Naive thymus-derived CD8-positive, alpha-beta T cell (primary cell): ENCODE measurements at regions not wholly inside any gene's neighbourhood (a gene's known extent, or its start where the extent isn't known, plus 50 kb on each side); places are given as distances from the start of the nearest gene placed in this dataset.

Experiments used
- ATAC-seq, 2 donors: fragments of 150-1000 bp; cut with Tn5 transposase in 1 of 2; sonication (Bioruptor Pico), chemical (Tn5 transposase) in 1 of 2; 1 replicate in 1 of 2; 2 replicates in 1 of 2; pipeline ENCODE4 v1.10.0; 2021; ENCODE audit warnings: mild to moderate bottlenecking in 2 of 2, moderate library complexity in 2 of 2
- POLR2A ChIA-PET: fragments of 350-600 bp; sonication (Branson Sonifier 250); formaldehyde crosslinking; loops from one replicate; lab custom pipeline; 2021; ENCODE audit warnings: antibody characterized with exemption; lab: Charles Lee
- DNase-seq, 10 donors: peaks; one replicate each; pipeline versions ENCODE4 v3.0.0 to v3.0.0-alpha.2; 2020 to 2022
- H3K27ac Mint-ChIP-seq, 10 donors: one replicate each; pipeline ENCODE4 v1.8.0; 2020 to 2022; ENCODE audit warnings: mild to moderate bottlenecking in 10 of 10, mixed read lengths in 10 of 10, moderate library complexity in 4 of 10, inconsistent platforms in 1 of 10
- H3K27me3 Mint-ChIP-seq, 5 donors: one replicate each; pipeline ENCODE4 v1.8.0; 2021 to 2022; ENCODE audit warnings: mixed read lengths in 5 of 5
- H3K36me3 Mint-ChIP-seq, 3 donors: one replicate each; pipeline ENCODE4 v1.8.0; 2020 to 2022; ENCODE audit warnings: mixed read lengths in 3 of 3, mild to moderate bottlenecking in 2 of 3, inconsistent platforms in 1 of 3
- H3K4me1 Mint-ChIP-seq, 4 donors: one replicate each; pipeline ENCODE4 v1.8.0; 2021 to 2022; ENCODE audit warnings: mixed read lengths in 4 of 4
- H3K4me3 Mint-ChIP-seq, 10 donors: one replicate each; pipeline ENCODE4 v1.8.0; 2020 to 2022; ENCODE audit warnings: mild to moderate bottlenecking in 10 of 10, mixed read lengths in 10 of 10, moderate library complexity in 6 of 10, inconsistent platforms in 1 of 10
- H3K9me3 Mint-ChIP-seq, 9 donors: one replicate each; pipeline ENCODE4 v1.8.0; 2020 to 2022; ENCODE audit warnings: mixed read lengths in 9 of 9, mild to moderate bottlenecking in 3 of 9, inconsistent platforms in 1 of 9, moderate library complexity in 1 of 9

DNA sequence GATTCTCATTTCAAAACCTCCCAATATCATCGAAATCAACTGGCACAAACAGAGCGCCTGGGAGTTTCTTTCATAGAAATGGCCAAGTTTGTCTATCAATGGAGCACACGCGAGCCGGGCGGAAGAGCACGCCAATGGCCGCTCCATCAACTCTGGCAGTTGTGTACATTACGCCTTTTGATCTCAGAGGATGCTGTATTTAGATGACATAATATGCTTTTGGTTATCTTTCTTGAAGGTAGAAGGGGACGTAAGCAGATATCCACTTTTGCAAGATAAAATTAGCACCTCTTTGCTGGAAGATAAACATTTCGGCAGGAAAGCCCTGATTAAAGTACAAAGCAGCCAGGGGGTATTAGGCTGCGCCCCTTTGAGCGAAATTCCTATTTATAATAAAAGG lies 287.4 kb downstream of the IRF8 start:
- no peaks in the 10 kb centered on the region for H3K4me1 Mint-ChIP-seq
- ATAC-seq (no peak), DNase-seq (no peak)
- peaks cover 0 to 34% (median 17%) of the 10 kb centered on the region in 5 donors for H3K27me3 Mint-ChIP-seq
- H3K36me3 Mint-ChIP-seq: no peaks in the 10 kb centered on the region
- H3K4me3 Mint-ChIP-seq: no peak overlapping the region
- POLR2A ChIA-PET: no interaction called here
- H3K9me3 Mint-ChIP-seq: peaks cover 0 to 2% (median 0%) of the 10 kb centered on the region in 9 donors
- H3K27ac Mint-ChIP-seq: no peak overlapping the region

DNA sequence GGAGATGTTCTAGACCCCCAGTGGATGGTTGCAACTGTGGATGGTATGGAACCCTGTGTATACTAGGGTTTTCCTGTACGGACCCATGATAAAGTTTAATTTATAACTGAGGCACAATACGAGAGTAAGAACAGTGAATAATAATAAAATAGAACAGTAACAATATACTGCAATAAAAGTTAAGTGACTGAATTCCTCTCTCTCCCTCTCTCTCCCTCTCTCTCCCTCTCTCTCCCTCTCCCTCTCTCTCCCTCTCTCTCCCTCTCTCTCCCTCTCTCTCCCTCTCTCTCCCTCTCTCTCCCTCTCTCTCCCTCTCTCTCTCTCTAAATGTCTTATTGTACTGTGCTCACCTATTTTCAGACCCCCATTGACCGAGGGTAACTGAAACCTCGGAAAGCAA lies 291.0 kb downstream of the IRF8 start:
- Mint-ChIP-seq H3K27me3 (peaks cover 11 to 64% (median 37%) of the 10 kb centered on the region in 5 donors), H3K27ac (no peak overlapping the region), H3K4me1 (no peaks in the 10 kb centered on the region), H3K36me3 (no peaks in the 10 kb centered on the region), H3K4me3 (no peak overlapping the region), H3K9me3 (no peaks in the 10 kb centered on the region)
- POLR2A ChIA-PET: no interaction called here
- DNase-seq: no peak
- ATAC-seq: no peak

DNA sequence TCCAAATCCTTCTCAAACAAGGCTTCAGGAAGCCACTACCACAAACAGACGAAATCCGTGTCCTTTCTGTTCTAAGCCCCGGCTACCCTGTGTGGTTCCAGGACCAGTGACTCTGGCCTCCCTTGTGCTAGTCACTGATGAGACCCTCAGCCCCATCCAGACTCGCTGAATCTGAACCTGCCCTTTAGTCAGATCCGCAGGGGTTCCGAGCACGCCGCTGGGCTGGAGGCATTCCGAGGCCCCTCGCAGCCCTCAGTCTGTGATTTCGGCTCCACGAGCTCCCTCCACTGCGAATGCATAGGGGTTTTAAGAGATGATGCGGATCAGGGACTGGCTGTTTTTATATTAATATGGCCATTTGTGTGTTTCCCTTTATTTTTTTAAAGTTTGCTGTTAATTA lies 292.7 kb downstream of the IRF8 start:
- no peak for DNase-seq
- no peak for ATAC-seq
- Mint-ChIP-seq H3K4me3 (no peak overlapping the region), H3K9me3 (no peaks in the 10 kb centered on the region), H3K4me1 (no peaks in the 10 kb centered on the region), H3K36me3 (no peaks in the 10 kb centered on the region), H3K27ac (no peak overlapping the region), H3K27me3 (peaks cover 16 to 81% (median 46%) of the 10 kb centered on the region in 5 donors)
- POLR2A ChIA-PET: no interaction called here

DNA sequence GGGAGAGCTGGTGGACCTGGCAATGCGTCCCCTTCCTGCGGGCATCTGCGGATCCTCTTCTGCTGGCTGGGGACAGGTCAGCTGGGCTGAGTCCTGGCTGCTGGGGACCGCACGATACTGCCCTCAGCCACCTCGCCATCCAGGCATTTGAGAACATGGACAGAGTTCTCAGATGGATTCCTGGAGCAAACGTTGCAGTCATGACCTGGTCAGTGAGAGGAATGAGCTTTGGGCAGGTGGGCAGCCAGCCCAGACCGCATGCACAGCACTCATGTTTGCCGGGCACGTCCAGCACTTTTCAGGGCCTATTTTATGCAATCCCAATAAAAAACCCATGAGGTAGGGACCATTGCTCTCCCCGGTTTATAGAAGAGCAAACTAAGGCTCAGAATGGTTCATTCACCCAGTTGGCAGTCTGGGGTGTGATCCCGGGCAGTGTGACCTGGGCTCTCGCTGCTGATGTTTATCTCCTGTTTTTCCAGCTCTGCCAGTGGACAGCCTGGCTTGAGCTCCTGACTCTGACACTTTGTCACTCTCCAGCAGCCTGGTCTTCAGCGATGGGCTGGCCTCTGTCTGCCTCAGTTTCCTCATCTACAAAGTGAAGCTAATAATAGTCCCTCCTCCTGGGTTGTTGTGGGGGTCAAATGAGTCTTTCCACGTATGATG lies 294.7 kb downstream of the IRF8 start:
- H3K4me3 Mint-ChIP-seq: no peak overlapping the region
- ATAC-seq (no peak), DNase-seq (no peak)
- POLR2A ChIA-PET: no interaction called here
- no peaks in the 10 kb centered on the region for H3K36me3 Mint-ChIP-seq
- no peak overlapping the region for H3K27ac Mint-ChIP-seq
- no peaks in the 10 kb centered on the region for H3K9me3 Mint-ChIP-seq
- H3K4me1 Mint-ChIP-seq: no peaks in the 10 kb centered on the region
- peaks cover 19 to 90% (median 55%) of the 10 kb centered on the region in 5 donors for H3K27me3 Mint-ChIP-seq

DNA sequence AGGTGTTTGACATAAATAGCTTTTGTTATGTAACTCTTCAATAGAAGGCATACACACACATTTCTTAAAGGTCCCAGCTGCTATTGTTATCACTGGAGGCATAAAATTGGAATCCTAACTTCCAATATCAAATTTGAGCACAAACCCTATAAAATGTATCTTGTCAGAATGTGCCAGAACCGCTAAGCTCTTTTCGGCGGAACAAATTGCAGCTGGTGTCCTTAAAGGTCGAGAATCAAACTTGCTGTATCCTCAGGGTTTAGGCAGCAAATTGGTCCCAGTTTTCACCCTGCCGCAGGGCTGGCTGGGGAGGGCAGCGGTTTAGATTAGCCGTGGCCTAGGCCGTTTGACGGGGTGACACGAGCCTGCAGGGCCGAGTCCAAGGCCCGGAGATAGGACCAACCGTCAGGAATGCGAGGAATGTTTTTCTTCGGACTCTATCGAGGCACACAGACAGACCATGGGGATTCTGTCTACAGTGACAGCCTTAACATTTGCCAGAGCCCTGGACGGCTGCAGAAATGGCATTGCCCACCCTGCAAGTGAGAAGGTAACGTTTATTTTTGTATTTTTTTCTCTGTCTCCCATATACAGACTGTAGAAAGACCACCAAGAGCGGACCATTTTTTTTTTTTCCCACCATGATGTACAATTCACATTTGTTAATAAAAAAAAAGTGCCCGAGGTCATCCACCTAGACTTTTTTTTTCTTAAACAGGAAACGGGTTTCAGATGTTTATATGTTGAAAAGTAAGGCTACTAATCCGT lies 297.1 kb downstream of the IRF8 start:
- no peak overlapping the region for H3K27ac Mint-ChIP-seq
- peaks cover 0 to 3% (median 0%) of the 10 kb centered on the region in 9 donors for H3K9me3 Mint-ChIP-seq
- no peak overlapping the region for H3K4me3 Mint-ChIP-seq
- ATAC-seq (no peak), DNase-seq (no peak)
- H3K4me1 Mint-ChIP-seq: no peaks in the 10 kb centered on the region
- POLR2A ChIA-PET: no interaction called here
- H3K36me3 Mint-ChIP-seq: no peaks in the 10 kb centered on the region
- H3K27me3 Mint-ChIP-seq: peaks cover 32 to 99% (median 64%) of the 10 kb centered on the region in 5 donors

DNA sequence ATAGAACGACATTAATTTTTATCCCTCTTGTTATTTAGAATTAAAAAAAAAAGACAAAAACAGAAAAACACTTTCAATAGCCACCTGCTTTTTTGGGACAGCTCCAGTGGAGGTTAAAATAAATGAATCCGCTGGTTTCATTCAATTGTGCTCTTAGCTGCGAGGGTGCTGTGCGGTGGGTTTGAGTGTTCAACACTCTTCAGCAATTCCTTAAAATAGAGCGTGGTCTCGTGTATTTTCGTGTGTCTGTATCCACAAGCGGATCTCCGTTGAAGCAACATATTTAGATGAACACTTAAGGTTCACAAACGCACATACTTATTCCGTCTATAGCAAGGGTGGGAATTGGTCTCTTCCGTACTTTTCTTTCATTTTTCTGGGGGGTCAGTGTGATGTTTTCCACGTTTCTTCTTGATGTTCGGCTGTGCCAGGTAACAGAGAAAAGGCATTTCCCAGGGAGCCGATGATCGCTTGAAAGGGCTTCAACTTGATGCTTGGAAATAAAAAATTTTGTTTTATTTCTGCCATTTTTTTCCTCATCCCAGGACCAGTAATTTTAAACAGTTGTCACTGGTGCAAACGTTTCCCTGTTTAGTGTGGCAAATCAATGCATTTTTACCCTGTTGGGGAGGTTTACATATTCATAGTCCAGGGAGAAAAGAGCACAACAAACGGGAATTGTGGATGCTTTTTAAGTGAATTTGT lies 297.9 kb downstream of the IRF8 start:
- Mint-ChIP-seq H3K27me3 (peaks cover 32 to 99% (median 64%) of the 10 kb centered on the region in 5 donors), H3K27ac (no peak overlapping the region)
- POLR2A ChIA-PET: no interaction called here

GRCh38 chr16:86198206-86199118 lies 299.5 kb downstream of the IRF8 start:
- H3K27me3 Mint-ChIP-seq: peaks cover 29 to 99% (median 57%) of the 10 kb centered on the region in 5 donors
- H3K4me1 Mint-ChIP-seq: no peaks in the 10 kb centered on the region
- ATAC-seq (no peak), DNase-seq (no peak)
- peak overlapping the region in 1 of 10 donors; percentile 46 for H3K27ac Mint-ChIP-seq
- H3K4me3 Mint-ChIP-seq: no peak overlapping the region
- POLR2A ChIA-PET: no interaction called here
- no peaks in the 10 kb centered on the region for H3K36me3 Mint-ChIP-seq
- peaks cover 0 to 3% (median 0%) of the 10 kb centered on the region in 9 donors for H3K9me3 Mint-ChIP-seq

More for the DNA sequence above, 297.9 kb downstream of the IRF8 start:
- Mint-ChIP-seq H3K9me3 (peaks cover 0 to 3% (median 0%) of the 10 kb centered on the region in 9 donors), H3K4me1 (no peaks in the 10 kb centered on the region), H3K4me3 (no peak overlapping the region), H3K36me3 (no peaks in the 10 kb centered on the region)
- no peak for DNase-seq
- no peak for ATAC-seq

- ATAC-seq (no peak), DNase-seq (no peak)
- Mint-ChIP-seq H3K27me3 (peaks cover 25 to 99% (median 57%) of the 10 kb centered on the region in 5 donors), H3K36me3 (no peaks in the 10 kb centered on the region), H3K9me3 (peaks cover 0 to 3% (median 0%) of the 10 kb centered on the region in 9 donors), H3K27ac (no peak overlapping the region), H3K4me3 (no peak overlapping the region), H3K4me1 (no peaks in the 10 kb centered on the region)
- POLR2A ChIA-PET: no interaction called here
These were observed 300.2 kb downstream of the IRF8 start for GRCh38 chr16:86199182-86199581.

GRCh38 chr16:86199871-86200695 lies 301.1 kb downstream of the IRF8 start:
- peak overlapping the region in 1 of 10 donors; percentile 21 for H3K27ac Mint-ChIP-seq
- no peaks in the 10 kb centered on the region for H3K4me1 Mint-ChIP-seq
- no peak overlapping the region for H3K4me3 Mint-ChIP-seq
- peaks cover 0 to 5% (median 0%) of the 10 kb centered on the region in 9 donors for H3K9me3 Mint-ChIP-seq
- H3K36me3 Mint-ChIP-seq: no peaks in the 10 kb centered on the region
- POLR2A ChIA-PET: no interaction called here
- no peak for DNase-seq
- no peak for ATAC-seq
- H3K27me3 Mint-ChIP-seq: peaks cover 25 to 90% (median 59%) of the 10 kb centered on the region in 5 donors

- Mint-ChIP-seq H3K36me3 (no peaks in the 10 kb centered on the region), H3K4me1 (no peaks in the 10 kb centered on the region), H3K27me3 (peaks cover 22 to 85% (median 56%) of the 10 kb centered on the region in 5 donors), H3K4me3 (no peak overlapping the region), H3K9me3 (peaks cover 0 to 5% (median 0%) of the 10 kb centered on the region in 9 donors), H3K27ac (peak overlapping the region in 1 of 10 donors; percentile 21)
- ATAC-seq: no peak
- DNase-seq: no peak
- POLR2A ChIA-PET: no interaction called here
These were observed 301.8 kb downstream of the IRF8 start for GRCh38 chr16:86200722-86201121.

DNA sequence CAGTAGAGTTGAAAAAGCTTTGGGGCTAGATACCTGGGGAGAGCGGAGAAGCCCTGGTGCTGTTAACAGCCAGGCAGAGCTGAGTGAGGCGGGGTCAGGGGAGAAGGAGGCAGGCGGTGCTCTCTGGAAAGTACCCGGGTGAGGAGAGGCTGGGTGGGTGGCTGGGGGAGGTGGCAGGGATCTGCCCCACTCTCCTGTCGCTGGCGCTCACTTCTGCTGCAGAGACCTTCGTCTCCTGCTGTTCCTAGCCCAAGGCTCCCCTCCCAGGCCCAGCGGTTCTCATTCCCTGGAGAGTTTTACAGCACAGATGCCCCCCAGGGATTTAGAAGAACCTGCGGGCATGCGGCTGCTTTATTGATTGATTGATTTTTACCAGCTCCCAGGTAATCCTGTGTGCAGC lies 302.8 kb downstream of the IRF8 start:
- POLR2A ChIA-PET: no interaction called here
- H3K4me1 Mint-ChIP-seq: no peaks in the 10 kb centered on the region
- H3K36me3 Mint-ChIP-seq: no peaks in the 10 kb centered on the region
- H3K4me3 Mint-ChIP-seq: no peak overlapping the region
- H3K27me3 Mint-ChIP-seq: peaks cover 19 to 74% (median 50%) of the 10 kb centered on the region in 5 donors
- ATAC-seq (no peak), DNase-seq (no peak)
- H3K27ac Mint-ChIP-seq: no peak overlapping the region
- H3K9me3 Mint-ChIP-seq: peaks cover 0 to 5% (median 0%) of the 10 kb centered on the region in 9 donors
